ENCODE measurements at regions not wholly inside any gene's neighbourhood (a gene's known extent, or its start where the extent isn't known, plus 50 kb on each side); places are given as distances from the start of the nearest gene placed in this dataset.

- POLR2A ChIA-PET, result no interaction called here
- no peak for TF ChIP-seq CTCF (IDR thresholded peaks at IDR 0.05; ENCODE audit: low read depth, low read length)
- peaks cover 46% of the 10 kb centered on the region for H3K27me3 ChIP-seq (ENCODE audit: control insufficient read depth, insufficient read depth, low read length)
- no peak overlapping the region for H3K27ac ChIP-seq (ENCODE audit: low read depth, low read length)
- H3K4me3 ChIP-seq (ENCODE audit: low read depth, low read length), result no peak overlapping the region
- peaks cover 6% of the 10 kb centered on the region; the same call in 1 of the 2 replicates for H3K9me3 ChIP-seq (ENCODE audit: control insufficient read depth, insufficient read depth, low read length)
- DNase-seq (ENCODE audit: low read depth, low spot score), result no peak
- CTCF ChIA-PET, result no interaction called here
Observed at GRCh38 chr2:120446236-120447126, 100.5 kb downstream of the INHBB start.

- Histone ChIP-seq H3K27ac (ENCODE audit: low read depth, low read length) (no peak overlapping the region), H3K4me3 (ENCODE audit: low read depth, low read length) (no peak overlapping the region), H3K9me3 (ENCODE audit: control insufficient read depth, insufficient read depth, low read length) (peaks cover 6% of the 10 kb centered on the region; the same call in 1 of the 2 replicates), H3K27me3 (ENCODE audit: control insufficient read depth, insufficient read depth, low read length) (peaks cover 43% of the 10 kb centered on the region)
- no peak for TF ChIP-seq CTCF (IDR thresholded peaks at IDR 0.05; ENCODE audit: low read depth, low read length)
- no peak for DNase-seq (ENCODE audit: low read depth, low spot score)
- CTCF ChIA-PET, result interaction anchor here (0.6 kb wide), 1 partner anchor 233 kb away, joined by 4 read pairs; no protein-coding TSS in a partner anchor
- POLR2A ChIA-PET, result no interaction called here
Observed at GRCh38 chr2:120447127-120447785, 101.3 kb downstream of the INHBB start.

- no peaks in the 10 kb centered on the region for H3K9me3 ChIP-seq (ENCODE audit: control insufficient read depth, insufficient read depth, low read length)
- POLR2A ChIA-PET, result no interaction called here
- no peak overlapping the region for H3K4me3 ChIP-seq (ENCODE audit: low read depth, low read length)
- no peak for DNase-seq (ENCODE audit: low read depth, low spot score)
- H3K27ac ChIP-seq (ENCODE audit: low read depth, low read length), result no peak overlapping the region
- CTCF ChIA-PET, result no interaction called here
- TF ChIP-seq CTCF (IDR thresholded peaks at IDR 0.05; ENCODE audit: low read depth, low read length), result no peak
- peaks cover 31% of the 10 kb centered on the region for H3K27me3 ChIP-seq (ENCODE audit: control insufficient read depth, insufficient read depth, low read length)
Observed at GRCh38 chr2:120448436-120448835, 102.5 kb downstream of the INHBB start.

GRCh38 chr2:120448961-120449810 lies 103.2 kb downstream of the INHBB start:
- CTCF ChIA-PET, result no interaction called here
- no peak overlapping the region for H3K27ac ChIP-seq (ENCODE audit: low read depth, low read length)
- H3K9me3 ChIP-seq (ENCODE audit: control insufficient read depth, insufficient read depth, low read length), result no peaks in the 10 kb centered on the region
- POLR2A ChIA-PET, result interaction anchor here (0.6 kb wide), 1 partner anchor 1179 kb away, joined by 8 read pairs; no protein-coding TSS in a partner anchor
- TF ChIP-seq CTCF (IDR thresholded peaks at IDR 0.05; ENCODE audit: low read depth, low read length), result no peak
- peaks cover 24% of the 10 kb centered on the region for H3K27me3 ChIP-seq (ENCODE audit: control insufficient read depth, insufficient read depth, low read length)
- no peak overlapping the region for H3K4me3 ChIP-seq (ENCODE audit: low read depth, low read length)
- no peak for DNase-seq (ENCODE audit: low read depth, low spot score)

All from AG04450 (cell line).